HG02623 (cell line): ENCODE measurements at regions not wholly inside any gene's neighbourhood (a gene's known extent, or its start where the extent isn't known, plus 50 kb on each side); places are given as distances from the start of the nearest gene placed in this dataset.

Experiments used
- ATAC-seq: cut with Tn5 transposase; IDR thresholded peaks from one replicate; pipeline ENCODE4 v1.9.1; 2021; ENCODE audit warnings: moderate library complexity; ENCODE audit not compliant: unreplicated experiment

DNA sequence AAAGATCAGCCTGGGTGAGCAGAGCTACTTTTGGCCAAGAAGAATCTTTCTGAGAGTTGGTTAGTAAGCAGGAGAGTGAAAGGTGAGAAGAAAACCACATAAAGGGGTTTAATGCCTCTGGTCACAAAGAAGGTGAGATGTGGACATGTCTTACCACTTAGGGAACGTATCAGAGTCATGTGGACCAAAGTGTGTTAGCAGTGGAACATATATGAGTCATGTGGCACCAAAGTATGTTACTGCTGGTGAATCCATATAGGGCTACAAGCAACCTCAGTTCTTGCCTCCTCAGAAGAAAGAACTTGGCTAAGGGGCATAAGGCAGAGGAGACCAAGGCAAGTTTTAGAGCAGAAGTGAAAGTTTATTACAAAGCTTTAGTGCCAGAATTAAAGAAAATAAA lies 411.6 kb upstream of the NEGR1 start:
- ATAC-seq: no peak

DNA sequence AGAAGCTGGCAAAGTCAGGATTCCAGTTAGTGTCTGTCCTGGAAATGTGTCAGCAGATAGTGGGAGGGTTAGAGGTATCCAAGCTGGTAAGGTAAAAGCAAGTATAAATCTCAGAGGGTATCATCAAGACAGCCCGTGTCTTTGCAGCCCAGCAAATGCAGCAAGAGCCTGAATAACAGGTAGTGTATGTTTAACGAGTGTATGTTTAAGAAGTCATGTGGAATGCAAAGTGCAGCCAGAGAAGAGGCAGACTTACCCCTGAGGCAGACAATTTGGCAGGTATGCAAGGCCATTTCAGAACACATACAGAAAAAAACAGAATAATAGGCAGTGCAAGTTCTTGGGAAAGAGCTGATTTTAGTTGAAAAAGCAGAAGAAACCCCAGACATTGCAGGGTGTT lies 411.0 kb upstream of the NEGR1 start:
- ATAC-seq: no peak

DNA sequence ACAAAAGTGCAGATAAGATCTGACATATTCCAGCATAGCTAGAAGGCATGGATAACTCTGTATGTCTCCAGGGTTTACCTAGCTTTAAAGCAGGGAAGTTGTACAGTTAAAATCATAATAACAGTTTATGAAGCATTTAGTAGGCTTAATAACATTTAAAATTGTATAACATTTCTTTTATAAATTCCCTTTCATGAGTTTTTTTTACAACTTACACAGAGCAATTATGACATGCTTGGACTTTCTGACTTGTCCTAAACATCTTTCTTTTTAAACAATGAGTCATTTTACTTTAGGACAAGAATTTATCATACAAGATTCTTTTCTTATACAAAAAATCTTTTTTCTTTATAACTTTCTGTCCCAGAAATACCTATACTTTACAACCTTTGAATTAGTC lies 408.5 kb upstream of the NEGR1 start:
- no peak for ATAC-seq

DNA sequence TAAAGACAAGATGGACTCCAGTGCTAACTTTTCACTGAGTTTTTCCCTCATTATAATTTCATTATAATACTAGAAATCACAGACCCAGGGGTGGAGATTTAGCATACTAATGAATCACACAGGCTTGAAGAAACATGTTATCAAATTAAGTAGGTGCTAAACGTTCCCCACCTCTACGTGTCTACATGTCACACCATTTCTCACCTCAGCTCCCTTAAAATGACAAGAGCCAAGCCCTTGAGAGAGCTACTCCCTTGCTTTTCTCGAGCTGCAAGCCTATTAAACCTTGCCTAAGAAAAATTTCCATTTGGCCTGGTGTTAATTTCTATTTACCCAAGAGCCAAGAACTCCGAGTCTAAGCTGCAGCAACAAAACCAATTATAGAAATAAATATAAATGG lies 396.3 kb upstream of the NEGR1 start:
- no peak for ATAC-seq

DNA sequence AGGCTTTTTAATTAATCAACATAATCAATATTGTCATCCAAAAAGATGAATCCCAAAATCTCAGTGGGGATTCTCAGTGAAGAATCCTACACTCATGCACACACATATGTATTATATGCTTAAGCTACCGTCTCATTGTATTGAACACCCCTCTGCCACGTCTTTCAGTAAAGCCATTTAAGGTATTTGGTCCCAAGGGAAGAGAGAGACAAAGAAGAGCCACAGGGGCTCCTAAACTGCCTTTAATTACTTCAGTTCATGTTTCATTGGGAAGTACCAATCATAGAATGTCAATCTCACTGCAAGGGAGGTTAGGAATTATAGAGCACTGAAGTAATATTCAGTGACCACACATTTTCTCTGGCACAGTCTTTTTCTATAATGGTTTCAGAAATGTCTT lies 388.6 kb upstream of the NEGR1 start:
- ATAC-seq: no peak

DNA sequence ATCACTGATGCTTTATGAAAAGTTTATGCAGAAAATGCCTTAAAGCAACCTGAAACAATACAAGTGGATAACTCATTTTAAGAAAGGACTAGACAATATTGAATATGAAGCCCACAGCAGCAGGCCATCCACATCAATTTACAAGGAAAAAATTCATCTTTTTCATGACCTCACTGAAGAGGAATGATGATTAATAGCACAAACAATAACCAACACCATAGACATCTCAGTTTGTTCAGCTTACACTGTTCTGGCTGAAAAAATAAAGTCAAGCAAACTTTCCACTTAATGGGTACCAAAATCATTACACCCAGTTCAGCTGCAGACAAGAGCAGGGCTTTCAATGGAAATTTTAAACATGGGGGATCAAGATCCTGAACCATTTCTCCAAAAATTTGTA lies 380.6 kb upstream of the NEGR1 start:
- ATAC-seq: no peak

DNA sequence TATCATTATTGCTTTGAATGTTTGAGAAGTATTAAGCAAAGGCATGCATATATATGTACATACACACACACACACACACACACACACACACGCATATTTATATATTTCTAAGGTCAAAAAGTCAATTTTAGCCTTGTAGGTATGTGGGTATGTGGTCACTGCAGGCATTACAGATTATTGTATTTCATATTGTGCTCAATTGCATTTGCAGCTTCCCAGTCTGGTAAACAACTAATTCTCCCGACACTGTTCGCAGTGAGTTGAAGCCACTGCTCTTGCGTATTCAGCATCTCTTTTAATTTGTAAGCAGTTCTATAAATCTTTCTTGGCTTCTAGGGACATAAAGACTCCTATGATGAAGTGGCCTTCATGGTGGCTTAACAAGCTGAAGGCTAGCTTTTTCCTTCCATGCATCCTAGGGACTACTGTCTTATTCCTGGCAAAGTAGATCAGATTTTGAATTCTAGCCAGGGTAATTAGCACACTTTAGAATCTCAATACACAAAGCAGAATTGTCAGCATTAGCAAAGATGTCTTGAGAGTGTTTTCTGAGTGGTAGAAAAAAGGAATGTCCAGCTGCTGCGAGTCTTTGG lies 368.6 kb upstream of the NEGR1 start:
- no peak for ATAC-seq

DNA sequence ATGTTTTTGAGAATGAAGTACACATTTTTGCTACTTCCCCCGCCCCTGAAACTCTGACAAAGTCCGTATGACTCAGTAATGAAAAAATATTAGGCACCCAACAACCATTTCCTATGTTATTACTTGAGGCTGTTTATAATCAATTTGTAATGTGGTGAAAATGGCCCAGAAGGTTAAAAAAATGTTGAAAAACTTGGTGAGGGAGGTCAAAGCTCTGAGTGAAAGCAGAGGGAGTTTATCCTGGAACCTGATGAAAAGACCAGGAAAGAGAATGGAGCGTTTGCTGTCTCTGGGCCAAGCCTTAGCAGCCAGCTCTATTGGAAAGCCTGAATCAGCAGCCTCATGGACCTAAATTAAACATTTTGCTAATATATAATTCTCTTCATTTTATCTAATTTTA lies 367.7 kb upstream of the NEGR1 start:
- ATAC-seq: no peak

DNA sequence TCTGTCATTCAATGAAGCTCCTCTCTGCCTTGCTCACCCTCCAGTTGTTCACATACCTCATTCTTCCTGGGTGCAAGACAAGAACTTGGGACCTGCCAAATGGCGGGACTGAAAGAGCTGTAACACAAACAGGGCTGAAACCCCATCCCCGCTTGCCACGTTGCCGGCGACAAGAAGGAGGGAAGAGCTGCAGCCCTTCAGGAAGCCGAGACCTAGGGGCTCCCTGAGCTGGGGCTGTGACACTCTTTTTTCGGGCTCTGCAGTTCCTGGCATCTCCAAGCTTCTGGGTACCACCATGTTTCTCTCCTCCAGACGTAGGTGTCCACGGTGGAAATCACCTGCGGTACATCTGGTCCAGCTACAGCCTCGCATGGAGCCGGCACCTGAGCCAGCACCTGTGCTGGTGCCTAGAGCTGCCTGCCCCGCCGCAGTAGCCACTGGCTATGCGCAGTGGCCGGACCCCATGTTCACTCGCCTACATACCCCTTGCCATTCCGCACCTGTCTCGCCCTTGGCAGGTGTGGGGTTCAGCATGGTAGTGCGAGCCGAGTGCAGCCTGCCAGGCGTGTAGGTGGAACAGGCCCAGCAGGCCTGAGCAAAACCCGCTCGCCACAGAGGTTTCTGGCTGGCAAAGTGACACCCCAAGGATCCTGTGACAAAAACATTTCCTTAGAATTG lies 367.0 kb upstream of the NEGR1 start:
- no peak for ATAC-seq

DNA sequence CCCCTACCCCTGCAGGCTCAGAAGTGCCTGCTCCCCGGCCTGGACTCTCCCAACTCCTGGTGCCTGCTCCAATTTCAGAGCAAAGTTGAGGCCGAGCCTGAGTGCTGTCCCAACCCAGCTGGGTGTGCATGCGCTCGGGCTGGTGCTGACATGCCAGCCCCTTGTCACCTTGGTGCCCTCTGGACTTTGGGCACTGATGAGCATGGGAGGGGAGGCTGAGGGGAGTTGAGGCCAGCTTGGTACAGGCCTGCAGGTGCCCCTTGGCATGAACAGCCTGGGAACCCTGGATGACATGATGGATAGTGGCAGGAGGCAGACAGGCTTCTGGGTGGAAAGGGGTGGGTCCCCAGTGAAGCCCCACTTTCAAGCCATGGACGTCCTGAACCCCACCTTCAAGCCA lies 366.1 kb upstream of the NEGR1 start:
- no peak for ATAC-seq

DNA sequence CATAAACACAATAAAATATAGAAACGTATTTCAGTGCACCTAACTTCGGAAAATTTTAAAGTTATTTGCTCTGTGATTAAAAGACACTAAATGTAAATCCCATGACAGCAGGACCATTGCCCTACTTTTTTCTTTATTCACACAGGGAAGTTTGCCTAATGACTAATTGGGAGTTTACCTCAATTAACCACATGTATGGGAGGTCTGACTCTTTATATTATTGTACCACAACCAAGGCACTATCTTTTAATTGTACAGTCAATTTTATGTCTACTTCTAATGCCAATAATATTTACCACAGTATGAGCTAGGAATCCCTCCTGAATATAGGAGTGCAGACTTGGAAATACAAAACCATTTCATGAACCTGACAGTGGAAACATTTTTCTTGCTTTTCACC lies 360.8 kb upstream of the NEGR1 start:
- no peak for ATAC-seq

DNA sequence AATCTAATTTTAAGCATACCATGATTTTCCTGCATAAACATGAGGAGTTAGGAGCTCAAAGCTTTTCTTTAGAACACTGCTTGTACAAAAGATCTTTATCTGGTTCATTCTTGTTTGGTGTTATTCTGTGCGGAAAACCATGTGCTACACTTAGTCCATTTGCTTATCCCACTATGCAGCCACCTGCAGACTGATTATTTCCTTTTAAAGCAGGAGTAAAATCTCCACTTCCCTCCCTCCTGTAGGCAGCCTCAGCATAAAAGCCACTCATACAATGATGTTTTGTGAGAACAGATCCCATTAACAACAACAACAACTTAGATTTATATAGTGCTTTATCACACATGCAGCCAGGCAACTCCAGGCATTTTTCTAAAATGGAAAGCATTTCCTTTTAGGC lies 355.3 kb upstream of the NEGR1 start:
- no peak for ATAC-seq

DNA sequence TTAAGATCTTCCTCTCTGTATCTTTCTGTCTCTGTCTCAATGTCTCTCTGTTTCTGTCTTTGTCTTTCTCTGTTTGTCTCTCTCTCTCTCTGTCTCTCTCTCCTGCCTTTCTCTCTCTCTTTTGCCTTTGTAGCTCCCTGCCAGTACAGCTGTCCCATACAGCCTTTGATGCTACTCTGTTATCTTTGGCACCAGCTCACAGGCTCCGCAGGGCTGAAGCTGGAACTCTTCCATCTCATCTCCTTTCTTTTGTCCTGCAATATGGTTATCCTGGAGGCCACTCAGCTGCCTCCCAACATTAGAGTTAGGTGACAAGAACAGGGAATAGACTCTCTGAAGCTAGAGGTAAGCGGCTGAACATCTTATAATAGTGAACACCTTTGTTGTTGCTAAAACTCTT lies 354.3 kb upstream of the NEGR1 start:
- no peak for ATAC-seq

DNA sequence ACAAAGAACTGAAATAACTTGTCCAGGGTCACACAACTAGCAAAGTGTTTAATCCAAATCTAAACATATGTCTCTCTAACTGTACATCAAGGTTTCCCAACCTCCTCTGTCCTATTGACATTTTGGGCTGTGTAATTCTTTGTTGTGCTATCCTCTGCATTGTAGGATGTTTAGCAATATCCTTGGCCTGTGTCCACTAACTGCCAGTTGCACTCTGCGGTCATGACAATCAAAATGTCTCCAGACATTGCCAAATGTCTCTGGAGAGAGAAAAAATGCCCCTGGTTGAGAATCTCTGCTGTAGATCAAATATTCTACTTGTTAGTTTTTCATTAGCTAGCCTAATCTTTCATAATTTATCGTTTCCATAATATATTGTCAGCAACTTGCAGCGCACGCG lies 353.4 kb upstream of the NEGR1 start:
- no peak for ATAC-seq

DNA sequence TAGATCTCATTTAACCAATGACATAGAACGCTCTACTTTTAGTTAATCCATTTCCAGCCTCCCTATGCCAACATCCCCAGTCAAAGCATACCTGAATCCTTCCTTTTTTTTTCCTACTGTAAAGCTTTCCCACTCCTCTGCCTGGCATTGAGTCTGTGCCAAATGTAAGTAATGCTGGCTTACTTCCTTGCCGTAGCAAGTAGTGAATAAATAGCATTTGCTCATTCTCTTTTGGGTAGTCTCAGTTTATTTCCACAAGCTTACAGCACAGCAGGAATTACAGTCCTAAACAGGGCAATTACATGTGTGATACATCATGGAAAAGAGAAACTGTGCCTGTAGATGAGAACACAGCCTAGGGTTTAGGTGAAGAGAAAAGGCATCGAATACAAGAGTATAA lies 352.6 kb upstream of the NEGR1 start:
- ATAC-seq: no peak

DNA sequence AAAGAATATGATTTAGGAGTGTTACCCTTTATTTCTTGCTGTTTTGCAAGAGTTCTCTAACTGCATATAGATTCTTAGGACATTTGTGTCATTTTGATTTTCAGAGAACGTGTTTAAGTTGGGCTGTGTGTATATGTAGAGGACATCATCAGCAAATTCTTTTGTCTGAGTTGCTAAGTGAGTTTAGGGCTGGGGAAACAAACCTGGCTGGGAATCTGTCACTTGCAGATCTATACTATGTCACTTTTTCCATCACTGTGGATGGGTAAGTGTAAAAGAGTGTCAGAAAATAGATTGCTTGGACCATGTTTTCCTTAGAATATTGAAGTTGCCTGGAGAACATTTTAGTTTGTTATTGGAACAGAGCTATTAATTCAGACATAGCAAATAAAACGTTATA lies 349.1 kb upstream of the NEGR1 start:
- ATAC-seq: no peak

DNA sequence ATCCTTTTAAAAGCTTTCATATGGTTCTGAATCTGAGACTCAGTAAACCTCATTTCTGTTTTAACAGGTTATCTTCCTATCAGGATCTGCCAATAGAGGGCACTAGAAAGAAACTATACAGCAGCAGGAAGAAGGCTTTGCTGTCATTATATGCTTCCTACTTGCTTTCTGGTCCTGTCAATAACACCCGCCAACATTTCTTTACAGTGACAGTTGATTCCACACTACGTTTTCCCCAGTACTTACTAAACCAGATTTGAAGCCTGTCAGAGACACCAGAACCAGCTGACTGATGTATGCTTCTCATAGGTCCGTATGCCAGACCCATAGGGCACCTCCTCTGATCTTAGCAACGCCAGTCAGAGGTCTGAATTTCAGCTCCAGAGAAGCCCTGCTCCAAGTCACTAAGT lies 341.0 kb upstream of the NEGR1 start:
- peak; percentile 86 for ATAC-seq

DNA sequence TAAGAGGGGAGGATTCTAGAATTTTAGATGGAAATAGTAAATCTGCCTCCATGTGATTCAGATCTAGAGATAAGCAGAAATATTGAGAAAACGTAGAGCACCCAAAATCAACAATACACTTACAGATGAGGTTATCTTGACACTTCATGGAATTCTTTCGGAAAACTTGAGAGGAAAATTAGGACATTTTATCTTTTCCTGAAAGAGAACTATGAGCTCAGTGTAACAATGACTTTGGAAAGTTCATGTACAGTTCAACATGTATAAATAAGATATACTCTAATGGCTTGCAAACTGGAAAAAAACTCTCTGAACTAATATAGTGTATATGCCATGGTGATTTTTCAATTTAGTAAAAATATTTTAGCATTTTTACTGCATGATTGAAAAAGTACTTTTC lies 338.1 kb upstream of the NEGR1 start:
- no peak for ATAC-seq

DNA sequence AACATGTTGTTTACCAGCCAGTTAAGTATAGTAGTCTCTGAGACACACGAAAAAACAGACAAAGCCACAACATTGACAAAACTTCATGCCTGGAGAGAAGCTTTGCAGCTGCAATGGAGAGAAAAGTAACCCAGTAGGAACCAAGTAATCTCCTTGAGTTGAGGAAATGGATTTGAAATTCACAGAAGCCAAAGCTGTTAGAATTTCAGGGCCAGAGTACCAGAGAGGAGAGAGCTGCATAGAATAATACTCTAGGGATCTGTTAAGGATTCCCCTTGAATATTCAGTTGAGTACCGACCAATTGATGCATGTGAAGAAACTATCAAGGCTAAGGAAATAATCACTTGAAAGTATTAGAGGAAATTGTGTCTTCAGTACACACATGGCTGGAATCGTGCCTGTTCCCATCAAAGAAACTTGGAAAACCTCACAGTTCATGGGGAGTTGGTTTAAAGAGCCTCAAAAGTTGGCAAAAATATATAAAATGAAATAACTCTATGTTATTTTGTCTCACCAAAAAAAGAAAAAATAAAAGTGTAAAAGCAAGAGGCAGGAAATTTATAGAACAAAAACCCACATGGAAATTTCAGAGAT lies 324.0 kb upstream of the NEGR1 start:
- ATAC-seq: no peak

DNA sequence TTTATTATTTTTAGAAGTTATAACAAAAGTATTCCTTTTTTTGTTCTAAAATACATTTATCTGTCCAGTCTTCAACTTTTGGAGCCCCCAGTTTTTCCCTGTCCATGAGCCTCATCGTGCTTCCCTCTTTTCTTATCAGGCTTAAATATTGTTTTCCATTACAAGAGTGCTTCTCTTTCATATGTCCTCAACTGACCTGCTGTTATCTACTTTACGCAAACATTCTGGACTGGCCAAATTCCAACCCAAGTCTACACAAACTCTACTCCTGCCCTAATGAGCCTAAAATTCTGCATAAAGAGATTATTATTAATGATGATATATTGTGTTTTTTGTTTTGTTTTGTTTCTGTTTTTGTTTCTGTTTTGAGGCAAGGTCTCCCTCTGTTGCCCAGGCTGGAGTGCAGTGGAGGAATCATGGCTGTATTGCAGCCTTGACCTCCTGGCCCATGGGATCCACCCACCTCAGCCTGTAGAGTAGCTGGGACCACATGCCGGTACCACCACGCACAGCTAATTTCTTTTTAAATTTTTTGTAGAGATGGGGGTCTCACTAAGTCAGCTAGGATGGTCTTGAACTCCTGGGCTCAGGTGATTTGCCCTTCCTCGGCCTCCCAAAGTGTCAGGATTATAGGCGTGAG lies 318.8 kb upstream of the NEGR1 start:
- no peak for ATAC-seq

DNA sequence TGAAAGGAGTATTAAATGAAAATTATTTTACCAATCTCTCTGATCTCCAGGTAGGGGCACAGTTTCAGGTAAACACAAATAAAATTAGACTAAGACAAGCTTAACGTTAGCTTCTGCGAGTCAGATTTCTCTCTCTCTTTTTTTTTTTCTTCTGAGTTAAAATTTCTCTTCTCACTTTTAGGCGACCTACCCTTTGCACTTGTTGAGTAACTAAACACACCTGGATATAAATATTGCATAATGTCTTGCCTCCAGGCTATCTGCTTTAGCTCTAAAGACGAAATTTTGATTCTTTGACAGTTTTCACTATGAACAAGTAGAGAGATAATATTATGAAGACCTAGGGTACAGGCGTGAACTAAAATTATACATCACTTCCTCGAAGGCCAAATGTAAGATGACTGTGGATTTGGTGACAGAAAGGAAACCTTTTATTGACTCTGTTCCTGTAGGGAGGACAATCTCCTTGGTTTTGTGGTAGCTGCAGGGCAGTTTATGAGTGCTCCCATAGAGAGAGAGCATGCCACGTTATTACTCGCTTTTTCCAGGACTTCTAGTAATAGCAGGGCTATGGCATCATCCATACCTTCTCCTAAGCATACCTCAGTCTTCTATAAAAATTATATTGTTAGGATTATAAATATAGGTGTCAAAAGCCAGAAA lies 303.8 kb upstream of the NEGR1 start:
- ATAC-seq: no peak

DNA sequence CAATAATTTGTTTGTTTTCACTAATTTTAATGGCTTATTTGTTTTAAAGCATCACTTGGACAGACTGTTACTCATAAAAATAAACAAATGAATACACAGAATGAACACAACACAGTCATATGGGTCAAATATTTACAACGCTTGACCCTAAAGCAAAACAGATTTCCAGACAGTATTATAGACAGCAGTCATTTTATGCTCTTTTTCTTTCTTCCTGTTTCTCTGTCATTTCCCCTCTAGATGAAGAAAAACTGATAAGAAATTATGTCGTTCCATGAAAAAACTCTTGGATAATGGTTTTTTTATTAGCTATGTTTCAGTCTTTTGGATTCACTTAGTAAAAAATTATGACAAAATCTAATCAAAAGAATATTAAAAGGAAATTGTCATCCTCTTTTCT lies 297.3 kb upstream of the NEGR1 start:
- ATAC-seq: no peak
